GM13976 (cell line): ENCODE measurements at regions not wholly inside any gene's neighbourhood (a gene's known extent, or its start where the extent isn't known, plus 50 kb on each side); places are given as distances from the start of the nearest gene placed in this dataset.
"Not testable (repeated sequence)": the region's sequence is repeated elsewhere in the genome, so short reads cannot be mapped to it uniquely, and the experiment has no call there.

Source experiments
- DNase-seq: peaks from one replicate; pipeline ENCODE4 v3.0.0; 2012; ENCODE audit warnings: low spot score
- in situ Hi-C: fragments of 300-500 bp; cut with MboI; formaldehyde crosslinking; loops from one replicate; pipeline ENCODE4 v1.12.0; 2022; ENCODE audit warnings: low sequenced_read_pairs, mixed read lengths, inconsistent platforms; ENCODE audit not compliant: unreplicated experiment
- TF ChIP-seq, protein P1 (sequence below): IDR thresholded peaks from 2 replicates; pipeline ENCODE4 v1.5.1; 2012; ENCODE audit warnings: borderline replicate concordance, mild to moderate bottlenecking; ENCODE audit not compliant: insufficient read depth; ENCODE audit errors: extremely low read depth, missing control alignments, control extremely low read depth

DNA sequence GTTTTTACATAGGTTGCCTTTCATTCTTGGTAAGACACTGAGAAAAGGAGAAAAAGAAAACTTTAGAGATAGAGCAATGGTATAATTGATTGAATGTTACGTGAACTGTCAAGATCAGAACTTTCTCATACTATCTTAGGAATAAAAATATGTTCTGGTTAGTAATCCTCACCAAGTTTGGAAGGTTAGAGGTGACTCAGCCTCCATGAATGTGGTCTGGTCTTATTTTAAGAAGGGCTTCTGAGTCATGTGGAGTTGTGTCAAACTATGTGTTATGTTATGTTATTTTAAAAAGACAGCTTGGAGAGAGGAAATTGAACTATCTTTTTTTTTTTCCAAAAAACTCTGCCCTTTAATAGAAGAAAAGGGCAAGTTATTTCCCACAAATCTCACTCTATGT lies 458.6 kb upstream of the KLF6 start:
- in situ Hi-C loops: no loop called here
- TF ChIP-seq, protein P1, sequence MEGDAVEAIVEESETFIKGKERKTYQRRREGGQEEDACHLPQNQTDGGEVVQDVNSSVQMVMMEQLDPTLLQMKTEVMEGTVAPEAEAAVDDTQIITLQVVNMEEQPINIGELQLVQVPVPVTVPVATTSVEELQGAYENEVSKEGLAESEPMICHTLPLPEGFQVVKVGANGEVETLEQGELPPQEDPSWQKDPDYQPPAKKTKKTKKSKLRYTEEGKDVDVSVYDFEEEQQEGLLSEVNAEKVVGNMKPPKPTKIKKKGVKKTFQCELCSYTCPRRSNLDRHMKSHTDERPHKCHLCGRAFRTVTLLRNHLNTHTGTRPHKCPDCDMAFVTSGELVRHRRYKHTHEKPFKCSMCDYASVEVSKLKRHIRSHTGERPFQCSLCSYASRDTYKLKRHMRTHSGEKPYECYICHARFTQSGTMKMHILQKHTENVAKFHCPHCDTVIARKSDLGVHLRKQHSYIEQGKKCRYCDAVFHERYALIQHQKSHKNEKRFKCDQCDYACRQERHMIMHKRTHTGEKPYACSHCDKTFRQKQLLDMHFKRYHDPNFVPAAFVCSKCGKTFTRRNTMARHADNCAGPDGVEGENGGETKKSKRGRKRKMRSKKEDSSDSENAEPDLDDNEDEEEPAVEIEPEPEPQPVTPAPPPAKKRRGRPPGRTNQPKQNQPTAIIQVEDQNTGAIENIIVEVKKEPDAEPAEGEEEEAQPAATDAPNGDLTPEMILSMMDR: no peak
- no peak for DNase-seq

DNA sequence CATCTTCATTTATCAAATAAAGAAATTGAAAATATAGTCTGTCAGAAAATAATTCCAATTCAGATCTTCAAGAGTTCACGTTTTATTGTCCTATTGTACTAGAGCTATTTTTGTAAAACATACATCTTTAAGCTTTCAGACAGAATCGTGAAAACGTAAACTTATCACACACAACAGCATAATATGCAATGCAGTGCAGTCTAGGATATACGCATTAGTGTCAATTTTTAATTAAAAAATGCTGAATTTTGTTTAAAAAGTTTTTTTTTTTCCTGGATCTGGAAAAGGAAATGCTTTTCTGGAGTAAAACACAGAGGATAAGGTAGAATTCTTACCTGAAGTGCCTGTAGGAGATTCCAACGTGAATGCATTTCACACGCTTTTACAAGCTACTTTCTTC lies 458.2 kb upstream of the KLF6 start:
- no peak for DNase-seq
- in situ Hi-C loops: no loop called here
- TF ChIP-seq, protein P1: no peak

DNA sequence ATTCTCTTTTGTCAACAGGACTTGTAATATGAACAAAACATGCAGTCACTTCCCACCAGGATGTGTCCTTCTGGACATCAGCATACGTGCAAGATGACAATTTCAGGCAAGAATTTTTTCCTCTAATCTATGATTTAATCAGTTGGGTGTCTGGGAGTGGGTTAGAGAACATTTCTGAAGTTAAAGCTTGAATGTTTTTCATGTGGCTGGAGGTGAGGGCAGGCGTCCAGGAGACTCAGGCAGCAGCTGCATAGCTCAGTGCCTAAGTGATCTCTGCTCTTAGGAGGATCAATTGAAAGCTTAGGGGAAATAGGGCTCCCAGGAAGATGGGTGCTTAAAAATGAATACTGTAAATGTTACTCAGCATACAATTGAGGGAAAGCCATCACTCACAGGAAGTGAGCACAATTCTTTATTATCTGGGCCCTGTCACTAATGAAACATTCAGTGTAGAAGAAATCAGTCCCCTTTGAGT lies 457.6 kb upstream of the KLF6 start:
- in situ Hi-C loops: no loop called here
- TF ChIP-seq, protein P1: no peak
- no peak for DNase-seq

DNA sequence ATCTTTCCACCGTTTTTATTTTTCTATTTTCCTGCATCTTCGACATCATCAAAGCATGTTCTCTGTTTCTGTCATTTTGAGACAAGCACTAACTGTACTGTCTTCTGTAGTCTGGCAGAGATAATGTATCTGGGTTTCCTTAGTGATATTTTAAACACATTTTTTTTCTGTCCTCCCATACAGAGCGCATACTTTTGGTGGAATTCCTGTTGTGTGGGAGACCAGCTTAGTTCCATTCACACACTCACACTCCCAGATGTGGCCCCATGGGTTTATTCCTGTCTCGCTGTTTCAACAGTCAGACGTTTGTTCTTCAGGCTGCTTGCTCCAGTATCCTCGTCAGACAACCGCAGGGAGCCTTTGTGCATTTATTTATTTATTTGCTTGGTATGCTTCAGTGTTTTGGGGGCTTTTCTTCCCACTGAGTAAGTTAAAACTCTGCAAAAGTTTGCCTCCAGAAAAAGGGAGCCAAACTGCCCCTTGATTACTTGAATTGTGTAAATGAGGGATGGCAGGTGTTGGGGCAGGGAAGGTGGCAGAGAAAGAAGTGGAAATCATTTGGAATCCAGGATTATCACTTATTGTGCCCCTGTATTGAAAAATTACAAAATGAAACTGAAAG lies 456.8 kb upstream of the KLF6 start:
- DNase-seq: no peak
- in situ Hi-C loops: no loop called here
- TF ChIP-seq, protein P1: no peak

DNA sequence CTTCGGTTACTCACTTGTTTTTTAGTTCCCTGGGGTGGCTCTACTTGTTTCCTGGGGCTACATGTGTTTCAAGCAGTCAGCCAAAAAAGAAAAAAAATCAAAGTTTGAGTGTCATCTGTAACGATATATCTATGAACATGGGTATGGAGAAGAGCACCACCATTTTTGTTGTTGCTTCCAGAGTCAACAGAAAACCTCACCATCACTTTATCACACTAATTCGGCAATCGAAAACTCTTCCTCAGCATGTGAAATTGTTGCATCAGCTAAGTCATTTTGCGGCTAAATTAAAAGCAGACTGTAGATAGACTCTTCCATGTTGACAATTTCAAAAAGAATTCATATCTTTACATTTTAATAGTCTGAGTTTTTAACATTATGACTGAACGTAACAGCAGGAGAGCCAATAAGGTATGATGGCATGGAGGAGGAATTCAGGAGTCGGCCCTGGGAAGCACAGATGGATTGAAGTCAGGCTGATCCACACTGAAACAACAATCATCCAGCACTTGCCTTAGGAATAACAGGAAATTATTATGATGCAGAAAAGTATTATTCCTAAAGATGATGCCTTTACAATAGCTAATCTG lies 455.7 kb upstream of the KLF6 start:
- in situ Hi-C loops: no loop called here
- no peak for DNase-seq

DNA sequence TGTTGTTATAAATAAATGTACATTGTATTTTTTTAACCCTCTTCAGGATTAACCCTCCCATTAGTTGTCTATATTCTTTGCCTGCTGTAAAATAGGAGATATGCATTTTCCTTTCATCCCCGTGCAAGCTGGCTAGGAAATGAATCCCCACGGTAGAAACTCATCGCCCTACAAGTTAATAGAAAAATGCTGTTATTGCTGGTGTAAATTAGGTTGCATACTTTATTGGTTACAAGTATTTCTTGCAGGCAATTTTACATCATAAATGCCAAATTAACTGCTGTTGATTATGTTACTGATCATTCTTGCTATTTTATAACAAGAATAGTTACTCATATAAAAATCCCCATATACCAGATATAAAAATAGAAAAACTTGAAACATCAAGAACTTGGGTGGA lies 454.2 kb upstream of the KLF6 start:
- in situ Hi-C loops: no loop called here
- DNase-seq: no peak
- TF ChIP-seq, protein P1: no peak

More for the DNA sequence above, 455.7 kb upstream of the KLF6 start:
- TF ChIP-seq, protein P1: no peak

DNA sequence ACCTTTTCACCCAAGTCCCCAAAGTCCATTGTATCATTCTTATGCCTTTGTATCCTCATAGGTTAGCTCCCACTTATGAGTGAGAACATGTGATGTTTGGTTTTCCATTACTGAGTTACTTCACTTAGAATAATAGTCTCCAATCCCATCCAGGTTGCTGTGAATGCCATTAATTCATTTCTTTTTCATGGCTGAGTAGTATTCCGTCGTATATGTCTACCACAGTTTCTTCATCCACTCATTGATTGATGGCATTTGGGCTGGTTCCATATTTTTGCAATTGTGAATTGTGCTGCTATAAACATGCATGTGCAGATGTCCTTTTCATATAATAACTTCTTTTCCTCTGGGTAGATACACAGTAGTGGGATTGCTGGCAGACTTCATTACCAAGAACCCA lies 451.9 kb upstream of the KLF6 start:
- DNase-seq, in situ Hi-C loops: not testable (repeated sequence)
